ENCODE measurements at regions not wholly inside any gene's neighbourhood (a gene's known extent, or its start where the extent isn't known, plus 50 kb on each side); places are given as distances from the start of the nearest gene placed in this dataset.
A peak's percentile ranks its signal among the peaks of the same experiment; 100 is the strongest.
"Not testable (repeated sequence)": the region's sequence is repeated elsewhere in the genome, so short reads cannot be mapped to it uniquely, and the experiment has no call there.

DNA sequence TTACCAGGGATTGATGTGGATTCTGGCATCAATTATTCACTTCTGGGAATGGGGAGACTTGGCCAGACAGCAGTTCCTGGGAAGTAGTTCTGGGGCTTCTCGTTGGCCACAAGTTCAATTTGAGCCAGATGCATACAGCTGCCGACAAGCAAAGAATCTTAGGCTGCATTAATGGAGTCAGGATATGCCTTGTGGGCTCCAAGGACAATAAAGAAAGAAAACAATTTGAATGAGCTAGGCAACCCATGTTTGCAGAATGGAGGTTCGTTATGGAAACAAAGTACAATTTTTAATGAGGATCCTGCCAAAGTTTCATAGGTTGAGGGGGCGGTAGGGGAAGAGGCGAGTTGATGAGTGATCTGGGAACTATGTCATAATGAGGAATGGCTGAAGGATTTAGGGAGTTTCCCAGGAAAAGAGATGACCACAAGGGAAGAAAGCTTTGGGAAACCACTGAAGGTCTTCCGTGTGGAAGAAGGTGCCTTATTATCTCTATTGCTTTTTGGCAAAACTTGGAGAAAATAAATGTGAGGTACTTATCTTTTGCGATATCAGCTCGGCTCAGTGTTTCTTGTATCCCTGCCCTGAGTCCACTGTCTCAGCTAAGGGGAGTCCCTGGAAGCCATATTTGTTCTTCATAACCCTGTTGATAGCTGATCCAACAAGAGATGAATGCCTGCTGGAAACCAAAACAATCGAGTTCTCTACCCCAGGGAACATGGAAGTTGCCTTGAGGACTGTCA, 181.0 kb upstream of the ZNF217 start:
- no peaks in the 10 kb centered on the region for H3K9me3 ChIP-seq (ENCODE audit: low read depth)
- peak overlapping the region; percentile 35 for H3K4me3 ChIP-seq
- H2AFZ ChIP-seq: 0 out of 2 replicates have a peak overlapping the region, but pooled peaks have one; percentile 4
- H3K27ac ChIP-seq: peak overlapping the region; percentile 99
- WGBS, 2 experiments (ENCODE audit: low coverage in 1 of 2, low lambda C conversion rate in 2 of 2, missing lambda C conversion rate in 2 of 2): 15 to 16% methylated on average over 9 of the region's 9 CpGs
- H3K27me3 ChIP-seq (replicated peaks; ENCODE audit: insufficient read depth): no peaks in the 10 kb centered on the region
- H3K9me2 ChIP-seq (ENCODE audit: insufficient read depth): no peaks in the 10 kb centered on the region
- TF ChIP-seq EZH2phosphoT487 (IDR thresholded peaks at IDR 0.05; ENCODE audit: insufficient read depth, low read depth): no peak
- H3F3A ChIP-seq (ENCODE audit: insufficient read depth): peaks cover 26% of the 10 kb centered on the region
- H3K4me1 ChIP-seq (ENCODE audit: insufficient read depth): peaks cover 26% of the 10 kb centered on the region
- H3K36me3 ChIP-seq (ENCODE audit: low read depth): no peaks in the 10 kb centered on the region
- no peaks in the 10 kb centered on the region for H4K20me1 ChIP-seq (ENCODE audit: insufficient read depth)
- in situ Hi-C loops (cut with MboI): loop anchor here (10.0 to 25.0 kb wide), 2 partner anchors 50 to 138 kb away; no protein-coding TSS in a partner anchor
- H3K79me2 ChIP-seq (ENCODE audit: insufficient read depth): no peaks in the 10 kb centered on the region
- peak overlapping the region; percentile 82 for H3K4me2 ChIP-seq (ENCODE audit: unreplicated experiment)
- peak; percentile 95 for DNase-seq
- peak overlapping the region; percentile 88 for H3K9ac ChIP-seq

DNA sequence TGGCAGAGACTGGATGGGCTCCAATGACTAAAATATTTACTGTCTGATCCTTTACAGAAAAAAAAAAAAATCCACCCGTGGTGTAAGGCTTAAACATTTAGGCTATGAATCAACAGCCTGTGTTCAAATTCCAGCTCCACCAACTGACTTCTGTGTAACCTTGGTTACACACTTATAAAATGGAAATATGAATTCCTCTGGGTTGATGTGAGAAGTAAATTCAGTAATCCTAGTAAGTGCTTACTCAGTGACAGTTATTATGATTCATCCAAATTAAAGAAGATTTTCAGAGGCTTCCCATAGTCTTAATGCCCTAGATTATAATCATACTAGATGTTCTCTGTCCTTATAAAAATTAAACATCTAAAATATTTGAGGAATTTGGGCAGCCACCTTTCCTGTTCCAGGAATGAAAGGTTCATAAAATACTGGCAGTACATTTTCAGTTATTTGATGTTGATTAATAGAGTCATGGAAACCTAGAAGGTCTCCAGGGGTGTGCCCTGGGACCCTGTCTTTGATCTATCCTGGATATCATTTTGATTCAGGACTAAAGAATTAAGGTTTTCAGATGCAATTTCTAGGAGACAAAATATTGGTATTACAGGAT, 180.3 kb upstream of the ZNF217 start:
- H3K36me3 ChIP-seq (ENCODE audit: low read depth): no peaks in the 10 kb centered on the region
- H3K27me3 ChIP-seq (replicated peaks; ENCODE audit: insufficient read depth): no peaks in the 10 kb centered on the region
- in situ Hi-C loops (cut with MboI): loop anchor here (10.0 to 25.0 kb wide), 2 partner anchors 51 to 138 kb away; no protein-coding TSS in a partner anchor
- H3K27ac ChIP-seq: peak overlapping the region; percentile 99
- H3F3A ChIP-seq (ENCODE audit: insufficient read depth): peaks cover 26% of the 10 kb centered on the region
- H3K9ac ChIP-seq: peak overlapping the region; percentile 88
- H4K20me1 ChIP-seq (ENCODE audit: insufficient read depth): no peaks in the 10 kb centered on the region
- H2AFZ ChIP-seq: no peak overlapping the region
- no peaks in the 10 kb centered on the region for H3K9me3 ChIP-seq (ENCODE audit: low read depth)
- peak overlapping the region; percentile 82 for H3K4me2 ChIP-seq (ENCODE audit: unreplicated experiment)
- H3K79me2 ChIP-seq (ENCODE audit: insufficient read depth): no peaks in the 10 kb centered on the region
- WGBS, 2 experiments (ENCODE audit: low coverage in 1 of 2, low lambda C conversion rate in 2 of 2, missing lambda C conversion rate in 2 of 2): 0% methylated on average over 1 of the region's 1 CpG
- no peaks in the 10 kb centered on the region for H3K9me2 ChIP-seq (ENCODE audit: insufficient read depth)
- DNase-seq: peak; percentile 96
- TF ChIP-seq EZH2phosphoT487 (IDR thresholded peaks at IDR 0.05; ENCODE audit: insufficient read depth, low read depth) (no peak), EZH2 (IDR thresholded peaks at IDR 0.05; ENCODE audit: insufficient read depth, poor library complexity, severe bottlenecking) (no peak)
- peaks cover 26% of the 10 kb centered on the region for H3K4me1 ChIP-seq (ENCODE audit: insufficient read depth)
- peak overlapping the region; percentile 35 for H3K4me3 ChIP-seq

DNA sequence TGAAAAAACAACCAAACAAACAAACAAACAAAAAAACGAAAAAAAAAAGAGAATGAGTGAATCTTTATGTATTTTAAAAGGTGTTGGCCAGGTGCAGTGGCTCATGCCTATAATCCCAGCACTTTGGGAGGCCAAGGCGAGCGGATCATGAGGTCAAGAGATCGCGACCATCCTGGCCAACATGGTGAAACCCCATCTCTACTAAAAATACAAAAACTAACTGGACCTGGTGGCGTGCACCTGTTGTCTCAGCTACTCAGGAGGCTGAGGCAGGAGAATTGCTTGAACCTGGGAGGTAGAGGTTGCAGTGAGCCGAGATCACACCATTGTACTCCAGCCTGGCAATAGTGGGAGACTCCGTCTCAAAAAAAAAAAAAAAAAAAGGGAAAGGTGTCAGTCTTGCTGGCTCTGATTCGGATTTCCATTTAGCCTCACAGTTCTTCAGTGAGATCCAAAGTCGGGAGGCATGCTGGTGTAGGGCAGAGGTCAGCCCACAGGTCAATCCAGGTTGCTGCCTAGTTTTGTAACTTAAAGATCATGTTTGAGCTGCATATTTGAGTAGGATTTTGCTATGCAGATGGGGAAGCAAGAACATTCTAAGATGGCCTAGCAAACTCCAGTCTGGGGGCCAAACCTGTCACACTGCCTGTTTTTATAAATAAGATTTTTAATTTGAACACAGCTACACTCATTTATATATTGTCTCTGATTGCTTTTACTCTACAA, 179.6 kb upstream of the ZNF217 start:
- in situ Hi-C loops (cut with MboI): loop anchor here (10.0 to 25.0 kb wide), 2 partner anchors 52 to 139 kb away; no protein-coding TSS in a partner anchor
- H3K27me3 ChIP-seq (replicated peaks; ENCODE audit: insufficient read depth); H3K9me3 ChIP-seq (ENCODE audit: low read depth); H3K9me2 ChIP-seq (ENCODE audit: insufficient read depth); H2AFZ ChIP-seq; H3K79me2 ChIP-seq (ENCODE audit: insufficient read depth); DNase-seq; H3K36me3 ChIP-seq (ENCODE audit: low read depth); H4K20me1 ChIP-seq (ENCODE audit: insufficient read depth): not testable (repeated sequence)
- Histone ChIP-seq H3K4me3 (peak overlapping the region; percentile 24; the same call in 1 of the 2 replicates), H3K4me1 (ENCODE audit: insufficient read depth) (peaks cover 26% of the 10 kb centered on the region), H3K9ac (peak overlapping the region; percentile 88), H3K27ac (peak overlapping the region; percentile 99), H3F3A (ENCODE audit: insufficient read depth) (peaks cover 26% of the 10 kb centered on the region), H3K4me2 (ENCODE audit: unreplicated experiment) (peak overlapping the region; percentile 65)
- 76% methylated on average over 10 of the region's 10 CpGs for WGBS, 2 experiments (ENCODE audit: low coverage in 1 of 2, low lambda C conversion rate in 2 of 2, missing lambda C conversion rate in 2 of 2)

DNA sequence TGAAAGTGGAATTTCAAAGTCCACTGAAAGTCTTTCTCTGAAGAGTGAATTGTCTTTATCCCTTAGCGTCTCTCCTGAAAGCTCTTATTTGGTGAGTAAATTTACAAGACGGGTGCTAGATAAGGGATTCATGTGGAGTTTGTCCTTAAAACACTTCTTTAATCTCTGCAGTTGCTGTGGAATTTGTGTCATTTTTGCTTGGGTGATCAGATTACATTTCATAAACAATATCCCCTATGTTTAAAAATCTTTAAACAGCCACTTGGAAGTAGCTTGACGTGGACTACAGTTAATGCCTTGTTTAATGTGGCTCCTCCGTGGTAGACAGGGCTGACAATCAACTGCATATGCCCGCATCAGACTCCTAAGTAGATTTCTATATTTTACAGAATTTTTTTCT, 175.4 kb upstream of the ZNF217 start:
- WGBS, 2 experiments (ENCODE audit: low coverage in 1 of 2, low lambda C conversion rate in 2 of 2, missing lambda C conversion rate in 2 of 2): 83 to 85% methylated on average over 5 of the region's 5 CpGs
- no peak for DNase-seq
- no peak overlapping the region for H3K4me2 ChIP-seq (ENCODE audit: unreplicated experiment)
- H3K9me3 ChIP-seq (ENCODE audit: low read depth): no peaks in the 10 kb centered on the region
- no peak for TF ChIP-seq EZH2 (IDR thresholded peaks at IDR 0.05; ENCODE audit: insufficient read depth, poor library complexity, severe bottlenecking)
- no peak for TF ChIP-seq EZH2phosphoT487 (IDR thresholded peaks at IDR 0.05; ENCODE audit: insufficient read depth, low read depth)
- no peaks in the 10 kb centered on the region for H3K27me3 ChIP-seq (replicated peaks; ENCODE audit: insufficient read depth)
- H4K20me1 ChIP-seq (ENCODE audit: insufficient read depth): no peaks in the 10 kb centered on the region
- no peaks in the 10 kb centered on the region for H3K36me3 ChIP-seq (ENCODE audit: low read depth)
- peaks cover 15% of the 10 kb centered on the region for H3F3A ChIP-seq (ENCODE audit: insufficient read depth)
- no peak overlapping the region for H3K4me3 ChIP-seq
- H3K79me2 ChIP-seq (ENCODE audit: insufficient read depth): no peaks in the 10 kb centered on the region
- H3K9ac ChIP-seq: no peak overlapping the region
- H3K27ac ChIP-seq: no peak overlapping the region
- in situ Hi-C loops (cut with MboI): loop anchor here (25.0 kb wide), 1 partner anchor 143 kb away; no protein-coding TSS in a partner anchor
- H3K4me1 ChIP-seq (ENCODE audit: insufficient read depth): peaks cover 17% of the 10 kb centered on the region
- no peaks in the 10 kb centered on the region for H3K9me2 ChIP-seq (ENCODE audit: insufficient read depth)
- peak overlapping the region; percentile 39; the same call in 1 of the 2 replicates for H2AFZ ChIP-seq
